RCC 7860 (cell line): ENCODE measurements at regions not wholly inside any gene's neighbourhood (a gene's known extent, or its start where the extent isn't known, plus 50 kb on each side); places are given as distances from the start of the nearest gene placed in this dataset.

Source experiments
- DNase-seq: peaks from one replicate; pipeline ENCODE4 v3.0.0-alpha.2; 2015; ENCODE audit warnings: low spot score
- FAIRE-seq: peaks from 2 replicates; lab custom pipeline; 2012; peaks lifted over from hg19 to GRCh38; lab: Jason Lieb, UNC

- DNase-seq (no peak), FAIRE-seq (no peak)
Measured at GRCh38 chr13:73250061-73250460, 191.3 kb downstream of the KLF5 start.

- no peak for DNase-seq
- FAIRE-seq, result no peak
Measured at GRCh38 chr13:73248711-73249580, 190.1 kb downstream of the KLF5 start.

- DNase-seq (no peak), FAIRE-seq (no peak)
Measured at GRCh38 chr13:73248154-73248553, 189.3 kb downstream of the KLF5 start.

GRCh38 chr13:73245246-73245645 is 186.4 kb downstream of the KLF5 start:
- no peak for DNase-seq
- no peak for FAIRE-seq

GRCh38 chr13:73244467-73244866 is 185.7 kb downstream of the KLF5 start:
- FAIRE-seq, result no peak
- DNase-seq, result no peak

- DNase-seq (no peak), FAIRE-seq (no peak)
Measured at GRCh38 chr13:73242515-73243015, 183.8 kb downstream of the KLF5 start.

- DNase-seq (no peak), FAIRE-seq (no peak)
Measured at GRCh38 chr13:73240193-73240592, 181.4 kb downstream of the KLF5 start.

GRCh38 chr13:73235385-73235784 is 176.6 kb downstream of the KLF5 start:
- FAIRE-seq, result no peak
- DNase-seq, result no peak

- FAIRE-seq (no peak), DNase-seq (no peak)
Measured at GRCh38 chr13:73231471-73231870, 172.7 kb downstream of the KLF5 start.

- FAIRE-seq, result no peak
Measured at GRCh38 chr13:73230716-73231115, 171.9 kb downstream of the KLF5 start.

GRCh38 chr13:73228546-73228945 is 169.7 kb downstream of the KLF5 start:
- no peak for DNase-seq

More at GRCh38 chr13:73230716-73231115, 171.9 kb downstream of the KLF5 start:
- DNase-seq, result no peak

GRCh38 chr13:73225990-73226389 is 167.2 kb downstream of the KLF5 start:
- DNase-seq (no peak), FAIRE-seq (no peak)

More at GRCh38 chr13:73228546-73228945, 169.7 kb downstream of the KLF5 start:
- FAIRE-seq, result no peak

- no peak for FAIRE-seq
- no peak for DNase-seq
Measured at GRCh38 chr13:73224703-73225102, 165.9 kb downstream of the KLF5 start.

GRCh38 chr13:73223372-73223781 is 164.6 kb downstream of the KLF5 start:
- FAIRE-seq, result no peak
- no peak for DNase-seq

GRCh38 chr13:73222627-73223305 is 164.0 kb downstream of the KLF5 start:
- no peak for FAIRE-seq
- DNase-seq, result no peak

GRCh38 chr13:73220966-73221720 is 162.3 kb downstream of the KLF5 start:
- DNase-seq (no peak), FAIRE-seq (no peak)

- DNase-seq (no peak), FAIRE-seq (no peak)
Measured at GRCh38 chr13:73218181-73218580, 159.4 kb downstream of the KLF5 start.

GRCh38 chr13:73216381-73216831 is 157.6 kb downstream of the KLF5 start:
- FAIRE-seq (no peak), DNase-seq (no peak)

GRCh38 chr13:73215823-73216222 is 157.0 kb downstream of the KLF5 start:
- FAIRE-seq (no peak), DNase-seq (no peak)

GRCh38 chr13:73212482-73212881 is 153.7 kb downstream of the KLF5 start:
- FAIRE-seq, result no peak
- DNase-seq, result no peak
